ENCODE measurements at regions not wholly inside any gene's neighbourhood (a gene's known extent, or its start where the extent isn't known, plus 50 kb on each side); places are given as distances from the start of the nearest gene placed in this dataset.

DNA sequence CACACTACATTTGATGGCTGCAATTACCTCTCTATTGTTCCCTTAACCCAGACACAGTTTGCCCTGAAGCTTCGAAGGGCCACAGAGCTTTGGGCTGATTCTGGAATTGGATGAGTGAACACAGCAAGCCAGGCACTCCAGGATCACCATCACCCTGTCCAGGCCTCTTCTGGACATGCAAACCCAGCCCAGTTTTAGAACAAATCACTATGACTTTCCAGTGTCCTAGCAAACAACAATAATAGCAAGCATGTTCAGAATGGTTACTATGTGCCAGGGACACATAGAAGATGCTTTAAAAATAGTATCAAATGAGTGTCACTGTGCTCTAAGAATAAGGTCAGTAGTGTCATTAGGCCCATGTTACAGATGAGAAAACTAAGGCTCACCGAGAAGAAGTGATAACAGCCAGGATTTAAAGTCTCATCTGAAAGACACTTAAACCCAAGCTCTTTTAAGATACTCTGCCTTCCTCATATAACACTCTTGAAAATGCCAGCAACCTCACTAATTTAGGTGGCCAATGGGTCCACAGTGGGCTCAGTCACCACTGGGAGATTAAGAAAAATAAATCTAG lies 191.7 kb upstream of the STK17B start:
- Histone ChIP-seq H3K27me3 (ENCODE audit: control insufficient read depth in 2 of 2, insufficient read depth in 2 of 2, low read length in 2 of 2) (no peaks in the 10 kb centered on the region), H2AFZ (ENCODE audit: low read depth, low read length) (no peak overlapping the region), H3K27ac (ENCODE audit: extremely low read depth, low read depth, low read length) (no peak overlapping the region), H4K20me1 (replicated peaks; ENCODE audit: control insufficient read depth, insufficient read depth, low read length) (no peaks in the 10 kb centered on the region), H3K9ac (ENCODE audit: insufficient read depth in 1 of 2, low read depth in 2 of 2, low read length in 2 of 2) (no peak overlapping the region), H3K4me3 (no peak overlapping the region), H3K9me3 (replicated peaks; ENCODE audit: control insufficient read depth, insufficient read depth, low read depth, low read length) (peaks cover 4% of the 10 kb centered on the region; the same call in 1 of the 2 replicates), H3K4me1 (replicated peaks in 1 of 2; ENCODE audit: control insufficient read depth in 2 of 2, insufficient read depth in 2 of 2, low read length in 2 of 2) (peaks cover 0 to 5% of the 10 kb centered on the region in 2 experiments; a peak in 1 of 5 replicates), H3K4me2 (ENCODE audit: insufficient read depth, low read length) (no peak overlapping the region), H3K9me1 (ENCODE audit: control insufficient read depth, insufficient read depth, low read length) (no peaks in the 10 kb centered on the region), H3K79me2 (ENCODE audit: control insufficient read depth, insufficient read depth, low read length) (no peaks in the 10 kb centered on the region), H3K36me3 (ENCODE audit: control insufficient read depth, insufficient read depth, low read length) (no peaks in the 10 kb centered on the region)
- ATAC-seq, result no peak
- POLR2A ChIA-PET, result interaction anchor here (0.7 kb wide), 1 partner anchor 44 kb away, joined by 3 read pairs; no protein-coding TSS in a partner anchor
- no TSS peak for BruUV-seq (replicated peaks)
- CTCF ChIA-PET (ENCODE audit: low intra/inter-chr PET ratio), result no interaction called here
- in situ Hi-C loops (cut with MboI), result no loop called here
- WGBS (ENCODE audit: insufficient coverage, low coverage, missing lambda C conversion rate), result 44% methylated on average over 2 of the region's 2 CpGs
- FAIRE-seq, result no peak
- TF ChIP-seq, protein P1, sequence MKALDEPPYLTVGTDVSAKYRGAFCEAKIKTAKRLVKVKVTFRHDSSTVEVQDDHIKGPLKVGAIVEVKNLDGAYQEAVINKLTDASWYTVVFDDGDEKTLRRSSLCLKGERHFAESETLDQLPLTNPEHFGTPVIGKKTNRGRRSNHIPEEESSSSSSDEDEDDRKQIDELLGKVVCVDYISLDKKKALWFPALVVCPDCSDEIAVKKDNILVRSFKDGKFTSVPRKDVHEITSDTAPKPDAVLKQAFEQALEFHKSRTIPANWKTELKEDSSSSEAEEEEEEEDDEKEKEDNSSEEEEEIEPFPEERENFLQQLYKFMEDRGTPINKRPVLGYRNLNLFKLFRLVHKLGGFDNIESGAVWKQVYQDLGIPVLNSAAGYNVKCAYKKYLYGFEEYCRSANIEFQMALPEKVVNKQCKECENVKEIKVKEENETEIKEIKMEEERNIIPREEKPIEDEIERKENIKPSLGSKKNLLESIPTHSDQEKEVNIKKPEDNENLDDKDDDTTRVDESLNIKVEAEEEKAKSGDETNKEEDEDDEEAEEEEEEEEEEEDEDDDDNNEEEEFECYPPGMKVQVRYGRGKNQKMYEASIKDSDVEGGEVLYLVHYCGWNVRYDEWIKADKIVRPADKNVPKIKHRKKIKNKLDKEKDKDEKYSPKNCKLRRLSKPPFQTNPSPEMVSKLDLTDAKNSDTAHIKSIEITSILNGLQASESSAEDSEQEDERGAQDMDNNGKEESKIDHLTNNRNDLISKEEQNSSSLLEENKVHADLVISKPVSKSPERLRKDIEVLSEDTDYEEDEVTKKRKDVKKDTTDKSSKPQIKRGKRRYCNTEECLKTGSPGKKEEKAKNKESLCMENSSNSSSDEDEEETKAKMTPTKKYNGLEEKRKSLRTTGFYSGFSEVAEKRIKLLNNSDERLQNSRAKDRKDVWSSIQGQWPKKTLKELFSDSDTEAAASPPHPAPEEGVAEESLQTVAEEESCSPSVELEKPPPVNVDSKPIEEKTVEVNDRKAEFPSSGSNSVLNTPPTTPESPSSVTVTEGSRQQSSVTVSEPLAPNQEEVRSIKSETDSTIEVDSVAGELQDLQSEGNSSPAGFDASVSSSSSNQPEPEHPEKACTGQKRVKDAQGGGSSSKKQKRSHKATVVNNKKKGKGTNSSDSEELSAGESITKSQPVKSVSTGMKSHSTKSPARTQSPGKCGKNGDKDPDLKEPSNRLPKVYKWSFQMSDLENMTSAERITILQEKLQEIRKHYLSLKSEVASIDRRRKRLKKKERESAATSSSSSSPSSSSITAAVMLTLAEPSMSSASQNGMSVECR (CRISPR knock-in tag; IDR thresholded peaks at IDR 0.05), result no peak
- TF ChIP-seq RBM25 (IDR thresholded peaks at IDR 0.05; ENCODE audit: low read depth, low read length, severe bottlenecking) (peak; percentile 86), POLR2AphosphoS2 (IDR thresholded peaks at IDR 0.05; ENCODE audit: low read length) (no peak), KDM1A (IDR thresholded peaks at IDR 0.05) (peak in 1 of 2 experiments; percentile 32; a peak in 1 of 4 replicates), BCOR (IDR thresholded peaks at IDR 0.05) (peak; percentile 55; the same call in 1 of the 2 replicates)
- TF ChIP-seq, protein P2, sequence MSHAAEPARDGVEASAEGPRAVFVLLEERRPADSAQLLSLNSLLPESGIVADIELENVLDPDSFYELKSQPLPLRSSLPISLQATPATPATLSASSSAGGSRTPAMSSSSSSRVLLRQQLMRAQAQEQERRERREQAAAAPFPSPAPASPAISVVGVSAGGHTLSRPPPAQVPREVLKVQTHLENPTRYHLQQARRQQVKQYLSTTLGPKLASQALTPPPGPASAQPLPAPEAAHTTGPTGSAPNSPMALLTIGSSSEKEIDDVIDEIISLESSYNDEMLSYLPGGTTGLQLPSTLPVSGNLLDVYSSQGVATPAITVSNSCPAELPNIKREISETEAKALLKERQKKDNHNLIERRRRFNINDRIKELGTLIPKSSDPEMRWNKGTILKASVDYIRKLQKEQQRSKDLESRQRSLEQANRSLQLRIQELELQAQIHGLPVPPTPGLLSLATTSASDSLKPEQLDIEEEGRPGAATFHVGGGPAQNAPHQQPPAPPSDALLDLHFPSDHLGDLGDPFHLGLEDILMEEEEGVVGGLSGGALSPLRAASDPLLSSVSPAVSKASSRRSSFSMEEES (CRISPR knock-in tag; IDR thresholded peaks at IDR 0.05), result no peak
- intact Hi-C loops (cut with micrococcal nuclease), result no loop called here
- no peak for DNase-seq (ENCODE audit: extremely low read depth in 1 of 4, low spot score in 3 of 4)
